HepG2 (cell line): ENCODE measurements at regions not wholly inside any gene's neighbourhood (a gene's known extent, or its start where the extent isn't known, plus 50 kb on each side); places are given as distances from the start of the nearest gene placed in this dataset.

Experiments used
- ATAC-seq: fragments of 200-7000 bp; cut with Tn5 transposase; 3 replicates; pipeline ENCODE4 v1.9.1; 2020; ENCODE audit warnings: mild to moderate bottlenecking, moderate library complexity
- BruUV-seq: library from RNA; stranded (reverse); fragments of 400-500 nt; replicated peaks from 2 replicates; lab custom pipeline; 2021; lab: Mats Ljungman, UMichigan
- CTCF ChIA-PET: fragments of 300-600 bp; formaldehyde crosslinking; extraction: SDS; loops from one replicate; lab custom pipeline; 2021; ENCODE audit warnings: low total read pairs, inconsistent platforms, low intra/inter-chr PET ratio; lab: Yijun Ruan, JAX
- POLR2A ChIA-PET: fragments of 350-600 bp; sonication (Branson Sonifier 250); formaldehyde crosslinking; loops from one replicate; lab custom pipeline; 2020; ENCODE audit warnings: antibody characterized with exemption, inconsistent platforms; lab: Yijun Ruan, JAX
- DNase-seq: peaks from one replicate; pipeline ENCODE4 v3.0.0-alpha.2; 2015; ENCODE audit warnings: low spot score
- FAIRE-seq: peaks from 3 replicates; lab custom pipeline; 2011; peaks lifted over from hg19 to GRCh38; lab: Jason Lieb, UNC
- H2AFZ ChIP-seq: one replicate; pipeline ENCODE4 v1.6.1; 2011; ENCODE audit warnings: low read length, inconsistent platforms
- H3K27ac ChIP-seq: fragments of 300-600 bp; 3 replicates; pipeline ENCODE4 v1.8.0; 2011; ENCODE audit warnings: mixed run types, mild to moderate bottlenecking, mixed read lengths, low read length, inconsistent platforms; ENCODE audit not compliant: insufficient read depth; ENCODE audit errors: extremely low read length
- H3K27me3 ChIP-seq, 2 experiments: fragments of 200-600 bp in 1 of 2; 2 replicates in 1 of 2; 3 replicates in 1 of 2; pipeline versions ENCODE4 v1.6.0 to v1.8.0; 2011; ENCODE audit warnings: low read length in 2 of 2, mild to moderate bottlenecking in 2 of 2, moderate library complexity in 2 of 2, inconsistent platforms in 1 of 2; ENCODE audit not compliant: insufficient read depth in 2 of 2, control insufficient read depth in 1 of 2
- H3K36me3 ChIP-seq, 2 experiments: fragments of 200-600 bp in 1 of 2; replicated peaks in 1 of 2; 2 replicates in 1 of 2; 3 replicates in 1 of 2; pipeline versions ENCODE4 v1.5.1 to v1.8.0; 2011; ENCODE audit warnings: low read length in 2 of 2, inconsistent platforms in 1 of 2; ENCODE audit not compliant: insufficient read depth in 2 of 2, control insufficient read depth in 1 of 2
- H3K4me1 ChIP-seq: 2 replicates; pipeline ENCODE4 v1.5.1; 2012; ENCODE audit warnings: low read length, inconsistent platforms; ENCODE audit not compliant: insufficient read depth
- H3K4me2 ChIP-seq: 2 replicates; pipeline ENCODE4 v1.6.0; 2011; ENCODE audit warnings: low read depth, low read length, inconsistent platforms
- H3K4me3 ChIP-seq, 3 experiments: fragments of 200-600 bp in 1 of 3; sonication (generic), shearing (Covaris generic) in 1 of 3; replicated peaks in 1 of 3; 2 replicates each; pipeline ENCODE4 v1.5.1; 2011 to 2016; ENCODE audit warnings: low read length in 3 of 3, inconsistent platforms in 2 of 3, low read depth in 2 of 3, mild to moderate bottlenecking in 2 of 3, control low read depth in 1 of 3, mixed read lengths in 1 of 3; ENCODE audit not compliant: insufficient read depth in 1 of 3
- H3K79me2 ChIP-seq: one replicate; pipeline ENCODE4 v1.6.1; 2011; ENCODE audit warnings: low read length, inconsistent platforms; ENCODE audit not compliant: insufficient read depth
- H3K9ac ChIP-seq: 2 replicates; pipeline ENCODE4 v1.6.0; 2011; ENCODE audit warnings: mild to moderate bottlenecking, low read depth, low read length, inconsistent platforms; ENCODE audit not compliant: insufficient read depth
- H3K9me3 ChIP-seq: 2 replicates; pipeline ENCODE4 v1.5.1; 2012; ENCODE audit warnings: mild to moderate bottlenecking, low read length
- H4K20me1 ChIP-seq: 2 replicates; pipeline ENCODE4 v1.6.0; 2011; ENCODE audit warnings: inconsistent platforms, mild to moderate bottlenecking, low read length, moderate library complexity; ENCODE audit not compliant: insufficient read depth
- HOXA9 ChIP-seq: sonication (generic); formaldehyde crosslinking; IDR thresholded peaks from 2 replicates; pipeline ENCODE4 v1.8.1; 2022; ENCODE audit warnings: missing genetic modification reagents, mild to moderate bottlenecking, moderate library complexity, borderline replicate concordance
- SETDB1 ChIP-seq: sonication (generic); formaldehyde crosslinking; IDR thresholded peaks from 2 replicates; pipeline ENCODE4 v1.5.1; 2020; ENCODE audit warnings: missing genetic modification reagents, mild to moderate bottlenecking, borderline replicate concordance
- SOX6 ChIP-seq, 2 experiments: fragments of 450-650 bp in 1 of 2; sonication (generic) in 1 of 2; formaldehyde crosslinking in 1 of 2; IDR thresholded peaks; 2 replicates each; pipeline versions ENCODE4 v1.4.0 to v1.6.1; 2017 to 2020; ENCODE audit warnings: antibody characterized with exemption in 1 of 2, mild to moderate bottlenecking in 1 of 2, missing genetic modification reagents in 1 of 2
- ZNF343 ChIP-seq: sonication (generic); formaldehyde crosslinking; IDR thresholded peaks from 2 replicates; pipeline ENCODE4 v1.4.0; 2020; ENCODE audit warnings: mild to moderate bottlenecking, missing genetic modification reagents
- ZNF605 ChIP-seq: sonication (generic); formaldehyde crosslinking; IDR thresholded peaks from 2 replicates; pipeline ENCODE4 v1.8.0; 2022; ENCODE audit warnings: mild to moderate bottlenecking, missing genetic modification reagents
- in situ Hi-C: cut with HindIII; loops from 2 replicates; pipeline ENCODE4 v1.10.0; 2017; ENCODE audit warnings: low pct_unique_long_range_greater_than_20kb; ENCODE audit not compliant: extremely low pct_ligation_motif_present
- intact Hi-C: fragments of 100-400 bp; cut with micrococcal nuclease; formaldehyde crosslinking; loops from one replicate; pipeline ENCODE4 v1.10.0; 2022; ENCODE audit not compliant: unreplicated experiment
- TF ChIP-seq, protein P1 (sequence below): sonication (generic); formaldehyde crosslinking; IDR thresholded peaks from 2 replicates; pipeline ENCODE4 v1.4.0; 2020; ENCODE audit warnings: missing genetic modification reagents, mild to moderate bottlenecking, borderline replicate concordance
- TF ChIP-seq, protein P2 (sequence below): sonication (generic); formaldehyde crosslinking; IDR thresholded peaks from 2 replicates; pipeline ENCODE4 v1.4.0; 2020; ENCODE audit warnings: missing genetic modification reagents
- TF ChIP-seq, protein P3 (sequence below): sonication (generic); formaldehyde crosslinking; IDR thresholded peaks from 2 replicates; pipeline ENCODE4 v1.4.0; 2020; ENCODE audit warnings: missing genetic modification reagents; ENCODE audit errors: not compliant biosample characterization
- TF ChIP-seq, protein P4 (sequence below): sonication (generic); formaldehyde crosslinking; IDR thresholded peaks from 2 replicates; pipeline ENCODE4 v1.4.0; 2020; ENCODE audit warnings: mild to moderate bottlenecking, missing genetic modification reagents

DNA sequence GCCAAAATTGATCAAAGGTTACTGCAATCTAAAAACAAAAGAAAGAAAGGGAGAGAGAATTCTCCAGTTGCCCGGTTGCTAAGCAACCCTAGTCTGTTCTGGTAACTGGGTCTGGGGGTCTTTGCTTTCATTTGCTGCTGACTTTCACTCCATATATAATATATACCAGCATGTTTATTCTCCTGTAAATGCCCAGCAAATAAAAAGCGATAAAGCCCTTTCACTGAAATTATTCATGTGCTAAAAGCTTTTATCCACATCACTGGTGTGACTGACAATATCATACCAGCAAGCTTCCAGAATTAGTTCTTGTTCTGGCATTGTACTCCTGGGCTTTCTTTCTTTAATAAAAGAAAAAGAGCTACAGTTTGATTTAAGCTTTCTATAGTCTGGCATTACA, 75.5 kb upstream of the ST8SIA3 start (continued):
- TF ChIP-seq SOX6 (IDR thresholded peaks at IDR 0.05) (no peak), SOX6 (CRISPR knock-in tag; IDR thresholded peaks at IDR 0.05) (no peak), ZNF605 (CRISPR knock-in tag) (no peak)
- TF ChIP-seq, protein P1, sequence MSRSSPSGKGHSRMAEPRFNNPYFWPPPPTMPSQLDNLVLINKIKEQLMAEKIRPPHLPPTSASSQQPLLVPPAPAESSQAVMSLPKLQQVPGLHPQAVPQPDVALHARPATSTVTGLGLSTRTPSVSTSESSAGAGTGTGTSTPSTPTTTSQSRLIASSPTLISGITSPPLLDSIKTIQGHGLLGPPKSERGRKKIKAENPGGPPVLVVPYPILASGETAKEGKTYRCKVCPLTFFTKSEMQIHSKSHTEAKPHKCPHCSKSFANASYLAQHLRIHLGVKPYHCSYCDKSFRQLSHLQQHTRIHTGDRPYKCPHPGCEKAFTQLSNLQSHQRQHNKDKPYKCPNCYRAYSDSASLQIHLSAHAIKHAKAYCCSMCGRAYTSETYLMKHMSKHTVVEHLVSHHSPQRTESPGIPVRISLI (CRISPR knock-in tag) = no peak

DNA sequence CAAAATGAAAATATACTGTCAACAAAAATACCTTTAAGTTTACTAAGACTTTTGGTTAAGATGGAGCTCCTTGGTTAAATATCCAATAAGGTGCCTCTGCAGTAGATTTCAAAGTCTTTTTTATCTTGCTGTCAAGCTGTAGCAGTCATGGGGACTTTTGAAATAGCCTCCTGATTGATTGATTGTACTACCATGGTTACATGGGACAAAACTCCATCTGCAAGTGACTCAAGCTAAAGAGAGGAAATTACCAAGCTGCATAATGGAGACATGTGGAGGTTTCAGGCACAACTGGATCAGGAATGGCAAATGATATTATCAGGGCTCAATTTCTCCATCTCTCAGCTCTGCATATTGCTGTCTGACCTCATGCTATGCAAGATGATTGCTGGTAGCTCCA, 73.4 kb upstream of the ST8SIA3 start:
- no peak for DNase-seq
- Histone ChIP-seq H3K27me3 (peaks cover 2 to 4% of the 10 kb centered on the region in 2 experiments; a peak in 2 of 5 replicates), H4K20me1 (no peaks in the 10 kb centered on the region), H3K36me3 (no peaks in the 10 kb centered on the region), H3K4me2 (no peak overlapping the region), H3K27ac (no peak overlapping the region), H3K79me2 (no peaks in the 10 kb centered on the region), H3K4me3 (no peak overlapping the region), H2AFZ (no peak overlapping the region), H3K9me3 (no peaks in the 10 kb centered on the region), H3K4me1 (no peaks in the 10 kb centered on the region), H3K9ac (no peak overlapping the region)
- intact Hi-C loops (no loop called here), in situ Hi-C loops (no loop called here)
- ChIA-PET POLR2A (no interaction called here), CTCF (no interaction called here)
- no peak for ATAC-seq
- no TSS peak for BruUV-seq
- FAIRE-seq = no peak
- no peak for TF ChIP-seq ZNF343 (CRISPR knock-in tag)
- TF ChIP-seq, protein P2, sequence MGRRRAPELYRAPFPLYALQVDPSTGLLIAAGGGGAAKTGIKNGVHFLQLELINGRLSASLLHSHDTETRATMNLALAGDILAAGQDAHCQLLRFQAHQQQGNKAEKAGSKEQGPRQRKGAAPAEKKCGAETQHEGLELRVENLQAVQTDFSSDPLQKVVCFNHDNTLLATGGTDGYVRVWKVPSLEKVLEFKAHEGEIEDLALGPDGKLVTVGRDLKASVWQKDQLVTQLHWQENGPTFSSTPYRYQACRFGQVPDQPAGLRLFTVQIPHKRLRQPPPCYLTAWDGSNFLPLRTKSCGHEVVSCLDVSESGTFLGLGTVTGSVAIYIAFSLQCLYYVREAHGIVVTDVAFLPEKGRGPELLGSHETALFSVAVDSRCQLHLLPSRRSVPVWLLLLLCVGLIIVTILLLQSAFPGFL (CRISPR knock-in tag) = no peak
- TF ChIP-seq HOXA9 = no peak
- TF ChIP-seq SETDB1 = no peak
- TF ChIP-seq, protein P3, sequence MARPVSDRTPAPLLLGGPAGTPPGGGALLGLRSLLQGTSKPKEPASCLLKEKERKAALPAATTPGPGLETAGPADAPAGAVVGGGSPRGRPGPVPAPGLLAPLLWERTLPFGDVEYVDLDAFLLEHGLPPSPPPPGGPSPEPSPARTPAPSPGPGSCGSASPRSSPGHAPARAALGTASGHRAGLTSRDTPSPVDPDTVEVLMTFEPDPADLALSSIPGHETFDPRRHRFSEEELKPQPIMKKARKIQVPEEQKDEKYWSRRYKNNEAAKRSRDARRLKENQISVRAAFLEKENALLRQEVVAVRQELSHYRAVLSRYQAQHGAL (CRISPR knock-in tag) = no peak
- TF ChIP-seq, protein P4, sequence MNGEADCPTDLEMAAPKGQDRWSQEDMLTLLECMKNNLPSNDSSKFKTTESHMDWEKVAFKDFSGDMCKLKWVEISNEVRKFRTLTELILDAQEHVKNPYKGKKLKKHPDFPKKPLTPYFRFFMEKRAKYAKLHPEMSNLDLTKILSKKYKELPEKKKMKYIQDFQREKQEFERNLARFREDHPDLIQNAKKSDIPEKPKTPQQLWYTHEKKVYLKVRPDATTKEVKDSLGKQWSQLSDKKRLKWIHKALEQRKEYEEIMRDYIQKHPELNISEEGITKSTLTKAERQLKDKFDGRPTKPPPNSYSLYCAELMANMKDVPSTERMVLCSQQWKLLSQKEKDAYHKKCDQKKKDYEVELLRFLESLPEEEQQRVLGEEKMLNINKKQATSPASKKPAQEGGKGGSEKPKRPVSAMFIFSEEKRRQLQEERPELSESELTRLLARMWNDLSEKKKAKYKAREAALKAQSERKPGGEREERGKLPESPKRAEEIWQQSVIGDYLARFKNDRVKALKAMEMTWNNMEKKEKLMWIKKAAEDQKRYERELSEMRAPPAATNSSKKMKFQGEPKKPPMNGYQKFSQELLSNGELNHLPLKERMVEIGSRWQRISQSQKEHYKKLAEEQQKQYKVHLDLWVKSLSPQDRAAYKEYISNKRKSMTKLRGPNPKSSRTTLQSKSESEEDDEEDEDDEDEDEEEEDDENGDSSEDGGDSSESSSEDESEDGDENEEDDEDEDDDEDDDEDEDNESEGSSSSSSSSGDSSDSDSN = no peak
